ENCODE measurements at regions not wholly inside any gene's neighbourhood (a gene's known extent, or its start where the extent isn't known, plus 50 kb on each side); places are given as distances from the start of the nearest gene placed in this dataset.

GRCh38 chr4:27087306-27088045 lies 226.8 kb downstream of the STIM2 start:
- peaks cover 21% of the 10 kb centered on the region for H3K4me1 Mint-ChIP-seq (ENCODE audit: low read depth)
- H3K4me3 ChIP-seq (ENCODE audit: low read length): no peak overlapping the region
- H3K36me3 Mint-ChIP-seq (ENCODE audit: low read depth): no peaks in the 10 kb centered on the region
- no peaks in the 10 kb centered on the region for H3K9me3 Mint-ChIP-seq
- H3K4me1 ChIP-seq (ENCODE audit: insufficient read depth, low read length): peaks cover 8% of the 10 kb centered on the region
- H3K27me3 Mint-ChIP-seq: peaks cover 92% of the 10 kb centered on the region
- H3K27ac ChIP-seq (ENCODE audit: low read depth in 1 of 2, low read length in 2 of 2): no peak overlapping the region
- ATAC-seq (ENCODE audit: poor library complexity) (no peak), DNase-seq (no peak)
- ChIA-PET POLR2A (no interaction called here), CTCF (no interaction called here)
- H3K9me3 ChIP-seq (ENCODE audit: control insufficient read depth in 1 of 2, insufficient read depth in 1 of 2, low read length in 2 of 2): no peaks in the 10 kb centered on the region
- intact Hi-C loops (cut with DNase I, micrococcal nuclease): no loop called here
- no peak overlapping the region for H3K27ac Mint-ChIP-seq
- H3K27me3 ChIP-seq (ENCODE audit: control insufficient read depth in 1 of 2, insufficient read depth in 2 of 2, low read length in 2 of 2): peaks cover 30 to 57% of the 10 kb centered on the region in 2 experiments
- no peaks in the 10 kb centered on the region for H3K36me3 ChIP-seq (ENCODE audit: insufficient read depth, low read length)
- no peak overlapping the region for H3K4me3 Mint-ChIP-seq
- no peak for TF ChIP-seq CTCF (IDR thresholded peaks at IDR 0.05)

- Histone ChIP-seq H3K9me3 (ENCODE audit: control insufficient read depth in 1 of 2, insufficient read depth in 1 of 2, low read length in 2 of 2) (no peaks in the 10 kb centered on the region), H3K4me3 (ENCODE audit: low read length) (no peak overlapping the region), H3K4me1 (ENCODE audit: insufficient read depth, low read length) (peaks cover 8% of the 10 kb centered on the region), H3K36me3 (ENCODE audit: insufficient read depth, low read length) (no peaks in the 10 kb centered on the region), H3K27me3 (ENCODE audit: control insufficient read depth in 1 of 2, insufficient read depth in 2 of 2, low read length in 2 of 2) (peaks cover 30 to 47% of the 10 kb centered on the region in 2 experiments), H3K27ac (ENCODE audit: low read depth in 1 of 2, low read length in 2 of 2) (no peak overlapping the region)
- TF ChIP-seq CTCF (IDR thresholded peaks at IDR 0.05): no peak
- intact Hi-C loops (cut with DNase I, micrococcal nuclease): no loop called here
- DNase-seq (peak in 2 of 14 experiments; percentile 15), ATAC-seq (ENCODE audit: poor library complexity) (no peak)
- Mint-ChIP-seq H3K27ac (no peak overlapping the region), H3K4me1 (ENCODE audit: low read depth) (peaks cover 20% of the 10 kb centered on the region), H3K27me3 (peaks cover 89% of the 10 kb centered on the region), H3K36me3 (ENCODE audit: low read depth) (no peaks in the 10 kb centered on the region), H3K9me3 (no peaks in the 10 kb centered on the region), H3K4me3 (no peak overlapping the region)
- CTCF ChIA-PET: no interaction called here
- POLR2A ChIA-PET: no interaction called here
Observed at GRCh38 chr4:27088491-27088890, 227.8 kb downstream of the STIM2 start.

GRCh38 chr4:27089186-27089585 lies 228.5 kb downstream of the STIM2 start:
- peaks cover 8% of the 10 kb centered on the region for H3K4me1 ChIP-seq (ENCODE audit: insufficient read depth, low read length)
- Mint-ChIP-seq H3K27ac (no peak overlapping the region), H3K4me3 (no peak overlapping the region), H3K36me3 (ENCODE audit: low read depth) (no peaks in the 10 kb centered on the region), H3K4me1 (ENCODE audit: low read depth) (peaks cover 15% of the 10 kb centered on the region), H3K27me3 (peaks cover 82% of the 10 kb centered on the region), H3K9me3 (no peaks in the 10 kb centered on the region)
- intact Hi-C loops (cut with DNase I, micrococcal nuclease): no loop called here
- no peak overlapping the region for H3K27ac ChIP-seq (ENCODE audit: low read depth in 1 of 2, low read length in 2 of 2)
- POLR2A ChIA-PET: no interaction called here
- peaks cover 24 to 40% of the 10 kb centered on the region in 2 experiments for H3K27me3 ChIP-seq (ENCODE audit: control insufficient read depth in 1 of 2, insufficient read depth in 2 of 2, low read length in 2 of 2)
- ATAC-seq (ENCODE audit: poor library complexity): no peak
- no peak for DNase-seq
- H3K36me3 ChIP-seq (ENCODE audit: insufficient read depth, low read length): no peaks in the 10 kb centered on the region
- CTCF ChIA-PET: no interaction called here
- no peaks in the 10 kb centered on the region for H3K9me3 ChIP-seq (ENCODE audit: control insufficient read depth in 1 of 2, insufficient read depth in 1 of 2, low read length in 2 of 2)
- no peak for TF ChIP-seq CTCF (IDR thresholded peaks at IDR 0.05)
- H3K4me3 ChIP-seq (ENCODE audit: low read length): no peak overlapping the region

Data from CD4-positive, alpha-beta T cell (primary cell).